Fibroblast of lung (primary cell): ENCODE measurements at regions not wholly inside any gene's neighbourhood (a gene's known extent, or its start where the extent isn't known, plus 50 kb on each side); places are given as distances from the start of the nearest gene placed in this dataset.

Experiments used
- CTCF ChIP-seq, 2 donors: IDR thresholded peaks in 1 of 2; conservative IDR thresholded peaks in 1 of 2; 1 replicate in 1 of 2; 2 replicates in 1 of 2; pipeline ENCODE4 v1.5.1; 2011 to 2012; ENCODE audit warnings: low read length in 2 of 2, control low read depth in 1 of 2, inconsistent platforms in 1 of 2, low read depth in 1 of 2, mild to moderate bottlenecking in 1 of 2
- EZH2 ChIP-seq: IDR thresholded peaks from 2 replicates; pipeline ENCODE4 v1.5.1; 2012; ENCODE audit warnings: low read length, control low read depth, mild to moderate bottlenecking; ENCODE audit errors: missing control alignments

- TF ChIP-seq CTCF (conservative IDR thresholded peaks at IDR 0.05 in 1 of 2, IDR thresholded peaks at IDR 0.05 in 1 of 2; ENCODE audit: low read depth in 1 of 2, low read length in 2 of 2) (no peak), EZH2 (no peak)
Measured at GRCh38 chr2:122867941-122868340, 1112.5 kb downstream of the TSN start.
